SU-DHL-6 (cell line): ENCODE measurements at regions not wholly inside any gene's neighbourhood (a gene's known extent, or its start where the extent isn't known, plus 50 kb on each side); places are given as distances from the start of the nearest gene placed in this dataset.
A peak's percentile ranks its signal among the peaks of the same experiment; 100 is the strongest.
"Not testable (repeated sequence)": the region's sequence is repeated elsewhere in the genome, so short reads cannot be mapped to it uniquely, and the experiment has no call there.

Experiments used
- CTCF ChIP-seq: fragments of 200-600 bp; sonication (generic); IDR thresholded peaks from one replicate; pipeline ENCODE4 v1.5.1; 2017; ENCODE audit warnings: antibody characterized with exemption, mild to moderate bottlenecking, low read length, moderate library complexity; ENCODE audit not compliant: insufficient read depth, poor library complexity, severe bottlenecking
- EZH2phosphoT487 ChIP-seq: fragments of 200-600 bp; sonication (generic), shearing (Covaris generic); conservative IDR thresholded peaks from 2 replicates; pipeline ENCODE4 v1.6.1; 2018; ENCODE audit warnings: mild to moderate bottlenecking, antibody characterized with exemption, low read length, moderate library complexity, mixed read lengths

DNA sequence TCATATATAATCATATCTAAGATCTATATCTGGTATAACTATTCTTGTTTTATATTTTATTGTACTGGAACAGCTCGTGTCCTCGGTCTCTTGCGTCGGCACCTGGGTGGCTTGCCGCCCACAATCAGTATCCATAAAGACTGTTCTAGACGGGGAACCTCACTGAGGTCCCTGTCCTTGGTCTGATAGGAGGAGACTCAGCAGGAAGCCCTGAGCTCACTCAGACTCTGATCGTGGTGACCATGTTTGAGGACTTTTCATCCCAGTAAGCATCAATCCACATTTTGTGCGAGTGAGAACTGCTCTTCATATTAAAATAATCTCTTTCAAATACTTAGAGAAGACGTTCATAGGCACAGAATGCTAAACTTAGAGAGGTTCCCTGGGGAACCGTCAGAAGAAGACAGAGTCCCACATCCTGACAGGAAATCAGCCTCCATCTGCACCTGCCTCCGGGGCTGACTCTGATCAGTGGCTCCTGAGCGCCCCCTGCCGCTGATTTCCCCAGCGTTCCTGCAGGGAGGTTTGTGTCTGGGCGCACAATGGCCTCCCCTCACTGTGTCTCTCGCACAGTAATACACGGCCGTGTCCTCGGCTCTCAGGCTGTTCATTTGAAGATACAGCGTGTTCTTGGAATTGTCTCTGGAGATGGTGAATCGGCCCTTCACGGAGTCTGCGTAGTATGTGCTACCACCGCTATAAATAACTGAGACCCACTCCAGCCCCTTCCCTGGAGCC, 1065.9 kb downstream of the TMEM121 start:
- TF ChIP-seq CTCF: peak; percentile 40
- not testable (repeated sequence) for TF ChIP-seq EZH2phosphoT487
